Spleen (tissue), 7 donors: ENCODE measurements at regions not wholly inside any gene's neighbourhood (a gene's known extent, or its start where the extent isn't known, plus 50 kb on each side); places are given as distances from the start of the nearest gene placed in this dataset.

Experiments
- CTCF ChIP-seq, 11 experiments: fragments of 200-600 bp in 7 of 11; fragments of 450-650 bp in 4 of 11; sonication (generic) in 4 of 11; IDR thresholded peaks in 8 of 11; conservative IDR thresholded peaks in 3 of 11; 1 replicate in 7 of 11; 2 replicates in 4 of 11; pipeline versions ENCODE4 v1.4.0 to v1.8.0; 2016 to 2021; ENCODE audit warnings: antibody characterized with exemption in 11 of 11, inconsistent platforms in 4 of 11, mild to moderate bottlenecking in 1 of 11
- POLR2A ChIP-seq, 3 donors: fragments of 450-650 bp; IDR thresholded peaks; one replicate each; pipeline ENCODE4 v1.5.1; 2017; ENCODE audit warnings: antibody characterized with exemption in 3 of 3, mild to moderate bottlenecking in 1 of 3
- POLR2AphosphoS5 ChIP-seq, 3 donors: sonication (generic); formaldehyde crosslinking; IDR thresholded peaks; one replicate each; pipeline ENCODE4 v1.5.1; 2017; ENCODE audit warnings: antibody characterized with exemption in 3 of 3
- donor health status: DM: no; HTN: no; CAD: no; lungs with moderate emphysema.
- donor health status: DM: no; HTN: no; CAD: no.
- donor health status: DM: no; HTN: no; CAD: no.

DNA sequence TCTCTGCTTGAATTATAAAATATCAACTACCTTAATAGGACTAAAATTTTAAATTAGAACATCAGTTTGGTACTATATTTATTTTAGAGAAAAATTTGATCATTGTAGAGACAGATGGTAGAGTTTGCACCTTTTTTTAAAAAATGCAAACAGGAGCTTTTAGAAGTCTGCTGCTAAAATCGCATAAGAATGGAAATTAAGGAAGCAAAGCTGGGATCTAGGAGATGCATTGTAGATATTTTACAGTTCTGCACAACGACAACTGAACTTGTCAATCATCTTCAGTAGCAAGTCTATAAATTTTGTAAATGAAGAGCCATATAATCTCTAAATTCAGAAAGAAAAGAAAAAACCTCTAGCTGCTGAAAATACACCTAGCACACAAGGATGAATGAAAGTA, 185.6 kb upstream of the KCNK2 start:
- TF ChIP-seq CTCF (IDR thresholded peaks at IDR 0.05 in 8 of 11, conservative IDR thresholded peaks at IDR 0.05 in 3 of 11) (no peak), POLR2AphosphoS5 (IDR thresholded peaks at IDR 0.05) (no peak), POLR2A (IDR thresholded peaks at IDR 0.05) (no peak)
